PC-3 (cell line): ENCODE measurements at regions not wholly inside any gene's neighbourhood (a gene's known extent, or its start where the extent isn't known, plus 50 kb on each side); places are given as distances from the start of the nearest gene placed in this dataset.

Experiments
- EZH2 ChIP-seq: fragments of 300-600 bp; sonication (generic); IDR thresholded peaks from one replicate; pipeline ENCODE4 v1.6.1; 2017; ENCODE audit warnings: antibody characterized with exemption, mild to moderate bottlenecking, low read length; ENCODE audit not compliant: unreplicated experiment
- EZH2phosphoT487 ChIP-seq: fragments of 300-600 bp; sonication (generic); IDR thresholded peaks from 2 replicates; pipeline ENCODE4 v1.6.1; 2018; ENCODE audit warnings: mild to moderate bottlenecking, antibody characterized with exemption, low read length, borderline replicate concordance
- TF ChIP-seq, protein P1 (sequence below): fragments of 300-600 bp; sonication (generic); conservative IDR thresholded peaks from 2 replicates; pipeline ENCODE4 v1.5.1; 2017; ENCODE audit warnings: antibody characterized with exemption, low read depth, mild to moderate bottlenecking, low read length

DNA sequence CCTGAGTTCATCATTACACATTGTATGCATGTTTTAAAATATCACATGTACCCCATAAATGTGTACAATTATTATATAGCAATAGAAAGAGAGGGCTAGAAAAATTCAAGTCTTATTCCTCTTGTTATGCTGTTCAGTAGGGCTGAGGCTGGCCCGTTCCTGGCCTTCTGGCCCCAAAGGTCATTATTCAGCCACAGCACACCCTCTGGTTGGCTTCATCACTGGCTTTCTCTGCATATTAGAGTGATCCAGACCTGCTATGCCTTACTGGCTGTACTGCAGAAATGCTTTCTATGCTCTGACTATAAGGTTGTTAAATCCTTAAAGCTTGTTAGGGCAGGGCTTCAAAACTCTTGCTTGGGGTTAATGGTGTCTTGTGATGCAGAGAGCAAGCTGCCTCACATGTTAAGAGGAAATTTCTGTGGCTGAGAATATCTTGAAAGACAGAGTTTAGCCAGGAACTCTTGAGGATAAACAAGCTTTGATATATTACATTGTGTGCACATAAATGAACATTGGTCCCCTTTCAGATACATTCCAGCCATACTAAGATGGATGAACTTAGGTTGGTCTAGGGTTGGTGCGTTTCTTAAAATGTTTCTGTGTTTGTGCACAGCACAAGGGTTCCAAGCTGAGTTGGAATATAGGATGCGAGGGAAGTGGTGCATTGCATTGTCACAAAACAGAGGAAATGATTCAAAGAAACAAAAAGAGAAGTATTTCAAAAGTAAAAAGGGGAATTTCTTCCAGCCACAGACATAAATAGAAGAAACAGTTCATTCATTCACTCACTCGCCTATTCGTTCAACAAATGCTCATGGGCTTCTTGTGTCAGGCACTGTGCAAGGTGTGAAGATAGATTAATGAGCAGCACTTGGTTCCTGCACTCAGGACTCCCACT is 61.6 kb upstream of the WDR11 start:
- TF ChIP-seq, protein P1, sequence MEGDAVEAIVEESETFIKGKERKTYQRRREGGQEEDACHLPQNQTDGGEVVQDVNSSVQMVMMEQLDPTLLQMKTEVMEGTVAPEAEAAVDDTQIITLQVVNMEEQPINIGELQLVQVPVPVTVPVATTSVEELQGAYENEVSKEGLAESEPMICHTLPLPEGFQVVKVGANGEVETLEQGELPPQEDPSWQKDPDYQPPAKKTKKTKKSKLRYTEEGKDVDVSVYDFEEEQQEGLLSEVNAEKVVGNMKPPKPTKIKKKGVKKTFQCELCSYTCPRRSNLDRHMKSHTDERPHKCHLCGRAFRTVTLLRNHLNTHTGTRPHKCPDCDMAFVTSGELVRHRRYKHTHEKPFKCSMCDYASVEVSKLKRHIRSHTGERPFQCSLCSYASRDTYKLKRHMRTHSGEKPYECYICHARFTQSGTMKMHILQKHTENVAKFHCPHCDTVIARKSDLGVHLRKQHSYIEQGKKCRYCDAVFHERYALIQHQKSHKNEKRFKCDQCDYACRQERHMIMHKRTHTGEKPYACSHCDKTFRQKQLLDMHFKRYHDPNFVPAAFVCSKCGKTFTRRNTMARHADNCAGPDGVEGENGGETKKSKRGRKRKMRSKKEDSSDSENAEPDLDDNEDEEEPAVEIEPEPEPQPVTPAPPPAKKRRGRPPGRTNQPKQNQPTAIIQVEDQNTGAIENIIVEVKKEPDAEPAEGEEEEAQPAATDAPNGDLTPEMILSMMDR: no peak
- TF ChIP-seq EZH2 (no peak), EZH2phosphoT487 (no peak)
